CD4-positive, CD25-positive, alpha-beta regulatory T cell (primary cell): ENCODE measurements at regions not wholly inside any gene's neighbourhood (a gene's known extent, or its start where the extent isn't known, plus 50 kb on each side); places are given as distances from the start of the nearest gene placed in this dataset.

ENCODE experiments used
- ATAC-seq, 2 donors: fragments of 150-1000 bp; cut with Tn5 transposase; one replicate each; pipeline ENCODE4 v1.10.0; 2021; ENCODE audit warnings: low read depth in 2 of 2, moderate number of reproducible peaks in 2 of 2, moderate library complexity in 1 of 2
- DNase-seq, 3 donors: peaks; one replicate each; pipeline versions ENCODE4 v3.0.0 to v3.0.0-alpha.2; 2012 to 2022; ENCODE audit warnings: mixed read lengths in 1 of 3
- H3K27ac ChIP-seq: one replicate; pipeline ENCODE4 v1.7.0; 2013; ENCODE audit warnings: mild to moderate bottlenecking, low read length; ENCODE audit not compliant: insufficient read depth, poor library complexity, severe bottlenecking
- H3K27me3 ChIP-seq: one replicate; pipeline ENCODE4 v1.7.0; 2013; ENCODE audit warnings: low read length; ENCODE audit not compliant: control insufficient read depth, insufficient read depth
- H3K36me3 ChIP-seq: one replicate; pipeline ENCODE4 v1.7.0; 2013; ENCODE audit warnings: mild to moderate bottlenecking, low read length, moderate library complexity; ENCODE audit not compliant: control insufficient read depth, insufficient read depth
- H3K4me1 ChIP-seq: 2 replicates; pipeline ENCODE4 v1.7.0; 2013; ENCODE audit warnings: mild to moderate bottlenecking, low read length; ENCODE audit not compliant: insufficient read depth, control insufficient read depth, poor library complexity, severe bottlenecking
- H3K4me3 ChIP-seq: one replicate; pipeline ENCODE4 v1.7.0; 2013; ENCODE audit warnings: low read depth, mild to moderate bottlenecking, low read length, moderate library complexity
- H3K9me3 ChIP-seq, 2 experiments: 1 replicate in 1 of 2; 2 replicates in 1 of 2; pipeline ENCODE4 v1.7.0; 2013; ENCODE audit warnings: low read length in 2 of 2, mild to moderate bottlenecking in 1 of 2, moderate library complexity in 1 of 2; ENCODE audit not compliant: control insufficient read depth in 2 of 2
- H3K27ac Mint-ChIP-seq, 3 donors: one replicate each; pipeline ENCODE4 v1.8.0; 2020 to 2022; ENCODE audit warnings: mild to moderate bottlenecking in 3 of 3, mixed read lengths in 3 of 3, moderate library complexity in 2 of 3
- H3K27me3 Mint-ChIP-seq: one replicate; pipeline ENCODE4 v1.8.0; 2022; ENCODE audit warnings: mild to moderate bottlenecking, mixed read lengths
- H3K36me3 Mint-ChIP-seq: one replicate; pipeline ENCODE4 v1.8.0; 2020; ENCODE audit warnings: mixed read lengths
- H3K4me1 Mint-ChIP-seq, 4 donors: one replicate each; pipeline ENCODE4 v1.8.0; 2020 to 2022; ENCODE audit warnings: mixed read lengths in 4 of 4, mild to moderate bottlenecking in 1 of 4
- H3K4me3 Mint-ChIP-seq, 4 donors: one replicate each; pipeline ENCODE4 v1.8.0; 2020 to 2022; ENCODE audit warnings: mild to moderate bottlenecking in 4 of 4, mixed read lengths in 4 of 4, moderate library complexity in 3 of 4
- H3K9me3 Mint-ChIP-seq, 7 donors: one replicate each; pipeline ENCODE4 v1.8.0; 2020 to 2022; ENCODE audit warnings: mixed read lengths in 7 of 7, mild to moderate bottlenecking in 3 of 7, moderate library complexity in 2 of 7

DNA sequence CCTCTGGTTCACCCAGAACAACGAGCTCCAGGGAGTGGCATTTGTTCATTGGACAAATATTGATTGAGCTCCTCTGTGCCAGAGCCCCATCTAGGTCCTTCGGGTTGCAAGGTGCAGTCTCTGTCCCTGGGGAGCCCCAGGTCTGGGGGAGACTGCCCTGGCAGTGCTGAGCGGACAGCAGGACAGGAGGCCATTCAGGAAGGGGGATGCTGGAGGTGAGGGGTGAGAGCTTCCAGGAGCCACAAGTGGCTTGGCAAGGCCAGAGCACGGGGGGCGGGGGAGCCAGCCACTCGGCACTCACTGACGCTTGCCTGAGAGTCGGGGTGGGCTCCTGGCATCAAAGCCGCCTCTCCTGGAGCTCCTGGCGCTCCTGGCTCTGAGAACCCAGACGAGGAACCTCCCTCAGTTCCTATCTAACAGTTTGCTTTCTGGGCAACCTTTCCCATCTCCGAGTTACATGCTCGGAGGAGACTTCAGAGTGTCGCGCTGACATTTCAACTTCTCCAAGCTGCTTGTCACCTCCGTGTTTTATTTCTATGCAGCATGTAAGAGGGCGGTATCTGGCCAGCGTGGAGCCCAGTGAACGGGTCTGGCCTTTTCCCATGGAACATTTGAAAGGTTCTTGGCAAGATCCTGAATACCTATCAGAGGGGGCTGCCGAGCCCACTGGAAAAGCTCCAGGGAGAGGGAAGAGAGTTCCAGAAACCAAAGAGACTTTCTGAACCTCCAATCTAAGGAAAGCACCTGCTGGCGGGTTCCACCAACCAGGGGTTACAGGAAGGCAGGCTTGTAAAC is 62.0 kb upstream of the BCL11B start:
- H3K4me1 Mint-ChIP-seq, result no peaks in the 10 kb centered on the region
- no peaks in the 10 kb centered on the region for H3K9me3 Mint-ChIP-seq
- H3K27ac Mint-ChIP-seq, result no peak overlapping the region
- no peak for ATAC-seq
- H3K27ac ChIP-seq, result no peak overlapping the region
- no peak for DNase-seq
- no peaks in the 10 kb centered on the region for H3K9me3 ChIP-seq
- peaks cover 4% of the 10 kb centered on the region for H3K27me3 ChIP-seq
- no peak overlapping the region for H3K4me3 Mint-ChIP-seq
- H3K4me3 ChIP-seq, result no peak overlapping the region
- H3K27me3 Mint-ChIP-seq, result peaks cover 23% of the 10 kb centered on the region
- H3K4me1 ChIP-seq, result no peaks in the 10 kb centered on the region
- no peaks in the 10 kb centered on the region for H3K36me3 ChIP-seq
- H3K36me3 Mint-ChIP-seq, result no peaks in the 10 kb centered on the region

DNA sequence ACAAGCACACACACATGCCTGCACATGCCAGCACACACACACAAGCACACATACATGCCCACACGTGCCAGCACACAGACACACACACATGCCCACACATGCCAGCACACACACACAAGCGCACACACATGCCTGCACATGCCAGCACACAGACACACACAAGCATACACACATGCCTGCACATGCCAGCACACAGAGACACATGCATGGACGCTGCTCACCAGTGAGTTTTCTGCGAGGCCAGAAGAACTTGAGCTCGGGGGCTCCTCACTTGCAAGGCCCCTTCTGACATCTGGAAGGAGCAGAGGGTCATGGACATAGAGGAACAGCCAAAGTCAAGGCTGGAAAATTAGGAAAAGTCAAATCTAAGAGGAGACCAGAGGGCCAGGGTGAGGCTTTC is 61.2 kb upstream of the BCL11B start:
- DNase-seq (no peak), ATAC-seq (no peak)
- Mint-ChIP-seq H3K4me3 (no peak overlapping the region), H3K27ac (no peak overlapping the region), H3K4me1 (no peaks in the 10 kb centered on the region), H3K27me3 (peaks cover 20% of the 10 kb centered on the region), H3K36me3 (no peaks in the 10 kb centered on the region), H3K9me3 (no peaks in the 10 kb centered on the region)
- no peaks in the 10 kb centered on the region for H3K4me1 ChIP-seq
- H3K4me3 ChIP-seq, result no peak overlapping the region
- H3K27ac ChIP-seq, result no peak overlapping the region
- H3K36me3 ChIP-seq, result no peaks in the 10 kb centered on the region
- H3K27me3 ChIP-seq, result peaks cover 2% of the 10 kb centered on the region
- no peaks in the 10 kb centered on the region for H3K9me3 ChIP-seq

DNA sequence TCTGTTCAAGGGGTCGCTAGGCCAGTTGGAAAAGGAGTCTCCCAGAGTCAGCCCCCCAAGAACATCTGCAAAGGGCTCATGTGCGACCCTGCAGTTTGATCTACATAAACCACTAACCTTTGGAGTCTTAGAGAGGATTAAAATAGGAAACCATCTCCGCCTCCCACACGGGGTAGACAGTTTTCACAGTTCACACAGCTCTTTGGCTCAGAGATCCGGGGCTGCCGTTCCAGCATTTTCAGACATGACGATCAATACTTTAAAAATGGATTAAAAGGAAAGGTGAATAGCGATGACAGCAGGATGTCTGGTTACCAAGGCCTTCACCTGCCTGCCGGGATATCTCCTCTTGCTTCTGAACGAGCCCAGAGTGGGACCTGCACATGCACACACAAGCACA is 59.8 kb upstream of the BCL11B start:
- Mint-ChIP-seq H3K27me3 (peaks cover 22% of the 10 kb centered on the region), H3K36me3 (no peaks in the 10 kb centered on the region), H3K9me3 (no peaks in the 10 kb centered on the region), H3K27ac (no peak overlapping the region), H3K4me1 (no peaks in the 10 kb centered on the region), H3K4me3 (no peak overlapping the region)
- ATAC-seq, result no peak
- Histone ChIP-seq H3K36me3 (no peaks in the 10 kb centered on the region), H3K27ac (no peak overlapping the region), H3K27me3 (no peaks in the 10 kb centered on the region), H3K4me1 (no peaks in the 10 kb centered on the region), H3K4me3 (no peak overlapping the region), H3K9me3 (no peaks in the 10 kb centered on the region)
- no peak for DNase-seq

DNA sequence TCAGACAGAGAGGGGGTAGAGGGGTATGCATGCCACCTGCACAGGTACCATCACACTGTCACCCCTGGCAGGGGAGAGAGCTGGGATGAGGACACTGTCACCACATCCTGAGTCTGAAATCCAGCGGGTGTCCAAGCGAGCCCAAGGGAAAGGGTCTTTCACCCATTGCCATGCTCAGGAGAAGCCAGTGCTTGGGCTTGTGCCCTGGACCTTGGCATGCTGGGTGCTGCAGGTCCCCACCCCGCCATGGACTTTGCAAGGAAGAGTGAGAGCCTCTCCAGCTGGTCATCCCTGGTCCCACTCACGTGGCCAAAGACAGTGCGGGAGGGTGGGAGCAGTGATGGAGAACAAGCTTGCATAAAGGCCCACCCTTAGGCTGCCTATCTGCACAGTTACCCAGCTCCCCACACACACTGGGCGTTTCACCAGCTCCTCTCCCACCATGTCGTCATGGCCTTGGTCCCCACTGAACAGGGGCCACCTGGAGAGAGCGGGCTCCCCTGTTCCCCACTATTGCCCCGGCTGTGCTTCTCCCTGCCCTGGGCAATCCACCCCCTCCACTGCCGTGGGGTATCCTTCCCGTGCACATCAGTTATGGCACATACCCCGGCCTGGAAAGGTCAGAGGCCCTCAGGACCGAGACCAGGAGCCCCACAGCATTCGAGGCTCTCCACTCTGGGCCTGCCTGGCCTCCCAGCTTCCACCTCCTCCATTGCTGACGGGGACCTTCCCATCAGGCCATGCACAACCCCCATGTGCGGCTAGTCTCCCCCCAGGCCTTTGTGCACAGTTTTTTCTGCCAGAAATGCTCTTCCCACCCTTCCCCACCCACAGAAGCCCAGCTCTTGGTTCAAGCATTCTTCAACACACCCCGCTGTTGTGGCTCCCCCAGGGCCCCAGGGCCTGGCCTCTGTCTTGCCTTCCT is 58.6 kb upstream of the BCL11B start:
- no peaks in the 10 kb centered on the region for H3K9me3 ChIP-seq
- Mint-ChIP-seq H3K27me3 (peaks cover 19% of the 10 kb centered on the region), H3K4me3 (no peak overlapping the region), H3K27ac (no peak overlapping the region), H3K36me3 (no peaks in the 10 kb centered on the region), H3K9me3 (no peaks in the 10 kb centered on the region), H3K4me1 (no peaks in the 10 kb centered on the region)
- no peak overlapping the region for H3K27ac ChIP-seq
- H3K36me3 ChIP-seq, result no peaks in the 10 kb centered on the region
- H3K4me1 ChIP-seq, result no peaks in the 10 kb centered on the region
- DNase-seq, result no peak
- no peaks in the 10 kb centered on the region for H3K27me3 ChIP-seq
- no peak overlapping the region for H3K4me3 ChIP-seq
- no peak for ATAC-seq

DNA sequence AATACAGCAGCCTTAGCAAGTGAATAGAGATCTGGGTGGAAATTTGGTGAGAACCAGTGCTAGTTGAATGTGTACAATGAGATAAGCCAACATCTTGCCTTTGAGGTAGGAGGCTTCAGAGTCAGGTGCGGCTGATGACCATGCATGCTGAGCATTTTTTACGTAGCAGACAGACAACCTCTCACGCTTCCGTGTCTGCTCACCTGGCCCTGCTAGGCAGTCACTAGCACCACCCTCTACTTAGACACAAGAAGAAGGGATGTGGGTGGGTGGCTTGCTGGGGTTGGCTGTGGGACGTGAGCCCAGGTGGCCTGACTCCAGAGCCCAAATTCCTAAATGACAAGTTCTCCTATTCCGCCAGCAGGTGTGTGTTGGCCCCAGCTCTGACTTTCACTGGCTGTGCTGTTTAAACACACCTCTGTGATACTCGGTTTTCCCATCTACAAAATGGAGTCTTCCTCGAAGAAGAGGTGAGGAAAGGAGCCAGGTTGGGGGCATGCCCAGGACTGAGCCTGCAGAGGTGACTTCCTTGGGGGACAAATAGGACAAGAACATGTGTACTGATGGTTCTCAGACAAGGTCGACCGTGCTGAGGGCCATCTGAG is 57.8 kb upstream of the BCL11B start:
- H3K36me3 Mint-ChIP-seq, result no peaks in the 10 kb centered on the region
- H3K27ac Mint-ChIP-seq, result no peak overlapping the region
- no peak overlapping the region for H3K4me3 Mint-ChIP-seq

DNA sequence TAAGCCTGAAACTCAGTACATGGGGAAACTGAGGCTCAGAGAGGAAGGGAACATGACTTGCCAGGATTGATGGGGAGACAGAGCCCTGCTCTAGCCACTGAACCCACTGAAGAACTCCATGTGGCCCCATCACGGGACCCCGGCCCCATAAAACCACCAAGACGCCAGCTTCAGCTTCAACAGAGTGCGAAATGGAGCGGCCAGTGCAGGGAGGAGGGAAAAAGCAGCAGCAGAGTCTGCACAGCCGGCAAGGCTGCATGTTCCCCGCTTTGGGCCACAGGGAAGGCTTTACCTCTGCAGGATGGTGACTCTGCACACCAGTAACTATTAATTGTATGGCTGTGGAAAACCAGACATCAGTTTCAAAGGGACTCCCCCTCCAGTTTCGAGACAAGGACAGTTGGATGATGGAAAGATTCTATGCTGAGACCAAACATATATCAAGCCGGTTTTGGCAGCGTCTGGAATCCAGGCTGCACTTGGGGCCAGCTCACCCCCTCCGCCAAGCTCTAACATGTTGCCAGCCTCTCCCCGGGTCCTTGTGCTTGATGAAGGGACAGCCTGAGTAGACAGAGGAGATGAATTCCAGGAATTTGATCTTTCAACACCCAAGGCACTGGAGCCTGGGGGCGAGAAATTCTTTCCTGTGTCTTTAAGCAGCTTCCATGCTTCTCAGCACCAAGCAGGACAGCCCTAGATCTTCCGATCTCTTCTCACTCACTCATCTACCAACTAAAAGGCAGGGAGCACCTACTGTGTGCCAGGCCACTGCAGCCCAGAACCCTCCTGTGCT is 55.7 kb upstream of the BCL11B start:
- Mint-ChIP-seq H3K4me3 (no peak overlapping the region), H3K36me3 (no peaks in the 10 kb centered on the region), H3K9me3 (no peaks in the 10 kb centered on the region), H3K27ac (no peak overlapping the region), H3K27me3 (peaks cover 17% of the 10 kb centered on the region), H3K4me1 (no peaks in the 10 kb centered on the region)
- Histone ChIP-seq H3K4me3 (no peak overlapping the region), H3K4me1 (no peaks in the 10 kb centered on the region), H3K36me3 (no peaks in the 10 kb centered on the region), H3K27ac (no peak overlapping the region), H3K9me3 (no peaks in the 10 kb centered on the region), H3K27me3 (no peaks in the 10 kb centered on the region)
- DNase-seq (no peak), ATAC-seq (no peak)

More for the DNA sequence above, 57.8 kb upstream of the BCL11B start:
- no peak overlapping the region for H3K27ac ChIP-seq
- H3K27me3 ChIP-seq, result no peaks in the 10 kb centered on the region
- H3K9me3 Mint-ChIP-seq, result no peaks in the 10 kb centered on the region
- ATAC-seq, result no peak
- no peak for DNase-seq
- no peaks in the 10 kb centered on the region for H3K9me3 ChIP-seq
- no peaks in the 10 kb centered on the region for H3K4me1 Mint-ChIP-seq
- no peak overlapping the region for H3K4me3 ChIP-seq
- no peaks in the 10 kb centered on the region for H3K36me3 ChIP-seq
- H3K4me1 ChIP-seq, result no peaks in the 10 kb centered on the region
- peaks cover 17% of the 10 kb centered on the region for H3K27me3 Mint-ChIP-seq

DNA sequence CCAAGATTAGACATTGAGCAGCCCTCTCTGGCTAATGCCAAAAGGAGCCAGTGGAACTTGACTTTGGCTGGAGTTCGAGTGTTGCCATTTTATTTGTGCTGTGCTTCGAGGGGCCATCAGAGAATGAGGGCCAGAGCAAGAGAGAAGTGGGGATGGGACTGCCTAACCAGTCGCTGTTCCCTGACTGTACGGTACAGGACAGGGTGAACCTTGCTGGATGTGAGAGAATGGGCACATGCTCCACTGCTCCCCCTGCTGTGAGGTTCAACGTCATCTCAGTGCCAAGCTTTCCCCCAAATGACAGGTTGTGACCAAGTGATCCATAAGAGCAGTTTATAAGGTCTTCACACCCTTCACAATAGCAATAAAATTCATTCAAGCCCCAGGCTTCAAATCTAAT is 55.1 kb upstream of the BCL11B start:
- peaks cover 17% of the 10 kb centered on the region for H3K27me3 Mint-ChIP-seq
- no peaks in the 10 kb centered on the region for H3K4me1 ChIP-seq
- no peak overlapping the region for H3K27ac ChIP-seq
- H3K9me3 ChIP-seq, result no peaks in the 10 kb centered on the region
- no peaks in the 10 kb centered on the region for H3K9me3 Mint-ChIP-seq
- H3K36me3 Mint-ChIP-seq, result no peaks in the 10 kb centered on the region
- no peak overlapping the region for H3K27ac Mint-ChIP-seq
- no peaks in the 10 kb centered on the region for H3K36me3 ChIP-seq
- no peaks in the 10 kb centered on the region for H3K4me1 Mint-ChIP-seq
- no peak overlapping the region for H3K4me3 ChIP-seq
- no peak for ATAC-seq
- no peak for DNase-seq
- H3K27me3 ChIP-seq, result no peaks in the 10 kb centered on the region
- no peak overlapping the region for H3K4me3 Mint-ChIP-seq
